Kasumi-1 (cell line): ENCODE measurements at regions not wholly inside any gene's neighbourhood (a gene's known extent, or its start where the extent isn't known, plus 50 kb on each side); places are given as distances from the start of the nearest gene placed in this dataset.
"Not testable (repeated sequence)": the region's sequence is repeated elsewhere in the genome, so short reads cannot be mapped to it uniquely, and the experiment has no call there.

Source experiments
- DNase-seq, 2 experiments: peaks; one replicate each; lab custom pipeline; 2025; lab: John Stamatoyannopoulos, UW

DNA sequence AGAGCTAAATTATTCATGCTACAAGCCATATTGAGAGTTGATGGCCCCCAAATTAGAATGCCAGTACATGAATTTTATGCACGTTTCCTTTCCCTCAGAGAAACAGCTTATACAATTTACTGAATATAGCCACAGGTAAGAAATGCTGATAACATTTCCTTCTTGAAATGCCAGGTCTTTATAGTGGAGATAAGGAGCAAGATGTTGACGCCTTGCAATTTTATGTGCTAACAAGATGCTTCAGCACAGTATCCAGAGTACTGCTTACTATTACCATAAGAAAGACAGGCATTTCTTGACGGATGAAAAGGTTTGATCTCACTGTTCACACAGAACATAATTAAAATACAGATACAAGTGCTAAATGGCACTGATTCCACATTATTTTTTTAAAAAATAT lies 223.2 kb upstream of the CTSO start:
- DNase-seq: no peak

DNA sequence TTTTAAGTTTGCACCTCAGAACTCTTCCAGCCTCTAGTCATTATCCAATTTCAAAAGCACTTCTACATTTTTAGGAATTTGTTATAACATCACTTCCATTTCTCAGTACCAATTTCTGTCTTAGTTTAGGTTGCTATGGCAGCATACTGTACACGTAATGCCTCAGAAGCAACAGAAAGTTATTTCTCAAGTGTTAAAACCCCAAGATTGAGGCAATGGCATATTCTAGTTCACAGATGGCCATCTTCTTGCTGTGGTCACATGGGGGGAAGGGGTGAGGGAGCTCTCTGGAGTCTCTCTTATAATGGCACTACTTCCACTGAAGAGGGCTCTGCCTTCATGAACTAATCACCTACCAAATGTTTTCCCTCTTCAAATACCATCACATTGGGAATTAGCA lies 220.3 kb upstream of the CTSO start:
- no peak for DNase-seq

DNA sequence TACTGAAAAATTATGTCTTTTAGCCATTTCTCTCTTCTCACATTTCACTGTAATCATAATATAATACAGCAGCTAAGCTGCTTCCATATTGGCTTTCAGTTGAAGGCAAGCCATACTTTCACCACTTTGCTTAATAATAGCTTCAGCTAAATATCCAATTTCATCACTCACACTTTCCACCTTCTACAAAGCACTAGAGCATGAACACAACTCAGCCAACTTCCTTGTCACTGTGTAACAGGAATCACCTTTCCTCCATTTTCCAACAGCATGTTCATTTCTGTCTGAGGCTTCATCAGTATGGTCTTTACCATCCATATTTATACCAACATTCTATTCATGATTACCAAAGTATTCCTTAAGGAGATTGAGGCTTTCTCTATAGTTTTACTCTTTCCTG lies 219.8 kb upstream of the CTSO start:
- no peak for DNase-seq

DNA sequence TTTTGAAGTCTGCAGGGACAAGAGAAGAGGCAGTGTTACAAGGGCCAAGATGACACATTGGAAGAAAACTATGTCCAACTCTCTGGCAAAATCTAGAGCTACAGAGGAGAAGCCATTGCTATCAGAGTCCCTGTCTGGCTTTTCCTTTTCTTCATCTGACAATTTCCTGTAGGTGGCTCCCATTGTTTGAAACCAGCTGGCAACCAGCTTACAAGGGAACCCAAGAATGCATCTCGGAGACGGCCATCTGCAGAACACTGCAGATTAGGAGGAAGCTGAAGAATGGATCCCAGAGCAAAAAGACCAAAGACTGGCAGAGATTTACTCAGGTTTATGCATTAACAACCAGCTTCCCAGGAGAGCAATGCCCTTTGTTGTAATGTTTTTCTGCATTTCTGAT lies 216.2 kb upstream of the CTSO start:
- DNase-seq: no peak

DNA sequence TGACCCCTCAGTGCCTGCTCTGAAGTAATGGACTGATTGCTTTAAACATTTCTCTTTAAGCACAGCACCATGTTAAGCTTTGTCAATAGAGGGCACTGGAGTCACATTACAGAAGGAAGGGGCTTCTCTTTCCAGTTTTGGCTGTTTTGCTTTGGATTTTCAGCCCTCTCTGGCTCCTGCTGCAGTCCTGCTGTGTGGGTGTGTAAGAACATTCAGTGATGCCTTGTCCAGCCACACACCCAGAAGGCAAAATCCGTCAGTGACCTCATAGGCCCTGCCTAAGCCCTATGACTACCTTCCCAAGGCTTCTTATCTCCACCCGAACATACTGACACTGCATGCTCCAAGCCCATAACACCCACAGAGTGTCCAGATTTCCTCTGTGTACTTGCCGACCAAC lies 215.3 kb upstream of the CTSO start:
- DNase-seq: peak; percentile 73 to 81

DNA sequence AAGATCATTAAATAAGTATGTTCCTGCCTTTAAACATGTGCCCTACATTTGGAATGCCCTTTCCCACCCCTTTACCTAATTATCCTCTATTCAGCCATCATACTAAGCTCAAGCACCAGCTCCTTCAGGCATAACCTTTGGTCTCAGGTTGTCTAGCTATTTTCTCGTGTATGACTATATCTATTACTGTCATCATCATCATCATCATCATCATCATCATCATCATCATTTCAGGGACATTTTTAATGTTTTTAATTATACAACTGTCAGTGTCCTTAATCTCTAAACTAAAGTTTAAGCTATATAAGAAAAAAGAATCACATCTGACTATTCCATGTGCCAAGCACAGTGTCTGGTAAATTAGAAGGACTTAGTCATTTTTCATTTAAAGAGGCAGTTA lies 214.6 kb upstream of the CTSO start:
- no peak for DNase-seq

- DNase-seq: no peak
These were observed 205.1 kb upstream of the CTSO start for GRCh38 chr4:156158747-156159146.

GRCh38 chr4:156154978-156155377 lies 201.3 kb upstream of the CTSO start:
- DNase-seq: no peak

DNA sequence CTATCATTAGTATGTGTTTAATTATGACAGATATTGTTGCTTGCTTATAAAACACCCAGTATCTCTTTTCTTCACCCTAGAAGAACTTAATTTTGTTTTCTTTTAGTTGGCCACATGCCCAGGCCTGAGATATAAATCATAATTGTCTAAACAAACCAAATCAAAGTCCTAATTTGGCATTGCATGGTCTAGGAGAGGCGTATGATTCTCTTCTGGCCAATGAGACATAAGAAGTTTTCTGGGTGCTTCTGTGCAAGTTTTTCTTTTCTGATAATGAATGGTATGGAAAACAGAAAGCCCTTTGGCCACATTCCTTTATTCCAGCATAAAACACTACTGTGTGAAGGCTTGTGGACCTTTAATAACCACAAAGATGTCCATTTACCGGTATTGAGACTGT lies 192.9 kb upstream of the CTSO start:
- DNase-seq: no peak

DNA sequence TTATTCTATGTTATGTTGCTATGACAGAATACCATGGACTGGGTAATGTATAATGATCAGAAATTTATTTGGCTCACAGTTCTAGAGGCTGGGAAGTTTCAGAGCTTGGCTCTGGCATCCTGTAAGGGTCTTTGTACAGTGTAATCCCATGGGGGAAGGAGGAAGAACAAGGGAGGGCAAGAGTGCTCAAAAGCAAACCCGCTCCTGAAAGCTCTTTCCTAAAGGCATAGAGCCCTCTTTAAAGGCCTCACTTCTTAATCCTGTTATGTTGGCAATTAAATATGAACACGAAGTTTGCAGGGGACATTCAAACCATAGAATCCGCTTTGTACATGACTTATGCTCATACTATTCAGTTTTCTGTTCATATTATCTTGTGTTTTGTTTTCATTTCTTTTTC lies 191.3 kb upstream of the CTSO start:
- no peak for DNase-seq

- DNase-seq: no peak
These were observed 185.2 kb upstream of the CTSO start for GRCh38 chr4:156138781-156139280.

- no peak for DNase-seq
These were observed 184.2 kb upstream of the CTSO start for GRCh38 chr4:156137679-156138473.

DNA sequence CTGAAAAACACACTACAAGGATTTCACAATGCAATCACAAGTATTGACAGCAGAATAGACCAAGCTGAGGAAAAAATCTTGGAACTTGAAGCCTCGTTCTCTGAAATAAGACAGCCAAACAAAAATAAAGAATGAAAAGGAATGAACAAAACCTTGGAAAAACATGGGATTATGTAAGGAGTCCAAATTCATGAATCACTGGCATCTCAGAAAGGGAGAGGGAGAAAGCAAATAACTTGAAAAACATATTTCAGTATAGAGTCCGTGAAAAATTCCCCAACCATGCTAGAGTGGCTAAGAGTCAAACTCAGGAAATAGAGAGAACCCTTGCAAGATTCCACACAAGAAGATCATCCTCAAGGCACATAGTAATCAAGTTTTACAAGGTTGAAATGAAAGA lies 178.5 kb upstream of the CTSO start:
- DNase-seq: no peak

GRCh38 chr4:156128616-156129015 lies 174.9 kb upstream of the CTSO start:
- no peak for DNase-seq

DNA sequence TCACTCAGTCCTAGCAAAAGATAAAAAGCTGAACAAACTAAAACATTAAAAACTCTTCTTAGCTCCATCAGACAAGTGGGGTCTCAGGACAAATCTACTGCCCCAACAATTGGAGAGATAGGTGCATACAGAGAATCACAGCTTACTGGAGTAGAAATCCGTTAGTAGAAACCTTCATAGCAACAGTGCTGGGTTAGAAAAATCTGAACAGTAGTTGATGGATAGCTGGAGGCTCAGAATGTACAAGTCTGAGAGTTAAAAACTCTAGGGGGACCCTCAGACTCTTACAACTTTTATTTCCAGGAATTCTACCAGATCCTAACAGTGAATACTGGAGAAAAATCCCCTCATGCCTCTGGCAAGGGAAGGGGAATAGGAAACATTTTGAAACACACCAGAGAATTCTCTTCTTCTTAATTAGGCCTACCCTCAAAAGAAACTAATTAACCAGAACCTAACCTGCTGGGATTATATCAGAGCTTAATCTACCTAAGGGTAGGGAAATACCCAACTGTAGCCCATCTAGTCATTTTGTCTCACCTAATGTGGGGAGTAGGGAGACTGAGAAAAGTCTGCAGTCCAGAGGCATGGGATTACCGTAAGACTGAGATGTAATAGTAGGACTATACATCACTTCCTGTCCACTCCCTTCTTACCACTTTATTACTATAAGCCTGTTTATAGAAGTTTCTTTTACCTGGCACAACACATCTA lies 165.0 kb upstream of the CTSO start:
- no peak for DNase-seq

- DNase-seq: no peak
These were observed 164.1 kb upstream of the CTSO start for GRCh38 chr4:156117743-156118142.

- no peak for DNase-seq
These were observed 163.3 kb upstream of the CTSO start for GRCh38 chr4:156116991-156117390.

DNA sequence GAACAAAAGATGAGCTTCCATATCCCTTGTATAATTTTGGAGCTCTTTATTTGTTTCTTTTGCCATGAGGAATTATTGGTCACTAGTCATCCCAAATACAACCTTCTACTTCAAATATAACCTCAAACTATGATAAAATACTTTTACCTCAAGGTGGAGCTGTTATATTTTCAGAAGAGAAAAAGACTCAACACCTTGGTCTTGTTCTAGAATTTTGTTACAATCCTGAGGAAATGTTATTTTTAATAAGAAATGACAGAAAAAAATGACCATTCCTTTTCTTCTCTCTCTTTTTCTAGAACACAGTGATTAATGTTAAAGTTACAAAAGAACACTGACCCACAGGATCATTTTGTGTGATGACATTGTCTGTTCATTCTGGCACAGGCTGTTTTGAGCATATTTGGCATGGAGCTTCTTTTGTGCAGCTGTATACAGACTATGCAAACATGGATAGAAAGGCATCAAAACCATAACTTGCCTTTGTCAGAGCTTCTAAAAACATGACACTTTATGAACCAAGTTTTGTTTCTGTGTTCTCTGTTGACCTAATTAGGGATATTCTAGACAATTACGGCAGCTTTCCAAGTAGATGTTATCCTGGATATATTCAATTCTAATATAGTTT lies 159.6 kb upstream of the CTSO start:
- peak; percentile 6 to 25 for DNase-seq

GRCh38 chr4:156111686-156112085 lies 158.0 kb upstream of the CTSO start:
- no peak for DNase-seq

GRCh38 chr4:156109943-156110900 lies 156.6 kb upstream of the CTSO start:
- DNase-seq: peak; percentile 23 to 29

- DNase-seq: not testable (repeated sequence)
These were observed 155.4 kb upstream of the CTSO start for GRCh38 chr4:156109087-156109486.

GRCh38 chr4:156103311-156103710 lies 149.6 kb upstream of the CTSO start:
- DNase-seq: no peak
